Hepatic stellate cell (primary cell): ENCODE measurements at regions not wholly inside any gene's neighbourhood (a gene's known extent, or its start where the extent isn't known, plus 50 kb on each side); places are given as distances from the start of the nearest gene placed in this dataset.
"Not testable (repeated sequence)": the region's sequence is repeated elsewhere in the genome, so short reads cannot be mapped to it uniquely, and the experiment has no call there.

ENCODE experiments used
- DNase-seq: peaks from one replicate; pipeline ENCODE4 v3.0.0; 2011; ENCODE audit warnings: low spot score

GRCh38 chr19:30066781-30067759 lies 125.0 kb downstream of the URI1 start:
- DNase-seq: no peak

- DNase-seq: not testable (repeated sequence)
Measured at GRCh38 chr19:30067956-30068506, 126.0 kb downstream of the URI1 start.

GRCh38 chr19:30068528-30069395 lies 126.7 kb downstream of the URI1 start:
- DNase-seq: no peak

GRCh38 chr19:30069535-30070197 lies 127.6 kb downstream of the URI1 start:
- DNase-seq: no peak

- no peak for DNase-seq
Measured at GRCh38 chr19:30070198-30070967, 128.3 kb downstream of the URI1 start.

GRCh38 chr19:30070968-30071632 lies 129.1 kb downstream of the URI1 start:
- DNase-seq: no peak

- no peak for DNase-seq
Measured at GRCh38 chr19:30071871-30072270, 129.8 kb downstream of the URI1 start.

- no peak for DNase-seq
Measured at GRCh38 chr19:30073152-30074000, 131.3 kb downstream of the URI1 start.

GRCh38 chr19:30074096-30074495 lies 132.1 kb downstream of the URI1 start:
- DNase-seq: no peak

- DNase-seq: no peak
Measured at GRCh38 chr19:30074741-30075715, 133.0 kb downstream of the URI1 start.

GRCh38 chr19:30076101-30076551 lies 134.1 kb downstream of the URI1 start:
- DNase-seq: no peak

- no peak for DNase-seq
Measured at GRCh38 chr19:30076751-30077670, 135.0 kb downstream of the URI1 start.

- no peak for DNase-seq
Measured at GRCh38 chr19:30077851-30078355, 135.9 kb downstream of the URI1 start.

GRCh38 chr19:30078381-30078910 lies 136.4 kb downstream of the URI1 start:
- no peak for DNase-seq

GRCh38 chr19:30079200-30079599 lies 137.2 kb downstream of the URI1 start:
- no peak for DNase-seq

GRCh38 chr19:30082168-30082567 lies 140.1 kb downstream of the URI1 start:
- DNase-seq: no peak

GRCh38 chr19:30082611-30083010 lies 140.6 kb downstream of the URI1 start:
- no peak for DNase-seq
